ENCODE measurements at regions not wholly inside any gene's neighbourhood (a gene's known extent, or its start where the extent isn't known, plus 50 kb on each side); places are given as distances from the start of the nearest gene placed in this dataset.
A peak's percentile ranks its signal among the peaks of the same experiment; 100 is the strongest.
"Not testable (repeated sequence)": the region's sequence is repeated elsewhere in the genome, so short reads cannot be mapped to it uniquely, and the experiment has no call there.

- DNase-seq (ENCODE audit: low read depth): no peak
Observed at GRCh38 chr5:152608458-152608857, 203.4 kb upstream of the NMUR2 start.

- DNase-seq (ENCODE audit: low read depth): no peak
Observed at GRCh38 chr5:152619756-152620155, 214.7 kb upstream of the NMUR2 start.

- DNase-seq (ENCODE audit: low read depth): no peak
Observed at GRCh38 chr5:152622628-152623027, 217.5 kb upstream of the NMUR2 start.

GRCh38 chr5:152623951-152624350 is 218.9 kb upstream of the NMUR2 start:
- no peak for DNase-seq (ENCODE audit: low read depth)

- DNase-seq (ENCODE audit: low read depth): no peak
Observed at GRCh38 chr5:152625696-152626095, 220.6 kb upstream of the NMUR2 start.

- DNase-seq (ENCODE audit: low read depth): no peak
Observed at GRCh38 chr5:152631221-152631620, 226.1 kb upstream of the NMUR2 start.

- no peak for DNase-seq (ENCODE audit: low read depth)
Observed at GRCh38 chr5:152632360-152632759, 227.3 kb upstream of the NMUR2 start.

GRCh38 chr5:152634586-152634985 is 229.5 kb upstream of the NMUR2 start:
- no peak for DNase-seq (ENCODE audit: low read depth)

- no peak for DNase-seq (ENCODE audit: low read depth)
Observed at GRCh38 chr5:152638996-152639552, 234.0 kb upstream of the NMUR2 start.

GRCh38 chr5:152641970-152642805 is 237.1 kb upstream of the NMUR2 start:
- DNase-seq (ENCODE audit: low read depth): no peak

GRCh38 chr5:152642880-152643279 is 237.8 kb upstream of the NMUR2 start:
- no peak for DNase-seq (ENCODE audit: low read depth)

- DNase-seq (ENCODE audit: low read depth): no peak
Observed at GRCh38 chr5:152644029-152644728, 239.1 kb upstream of the NMUR2 start.

GRCh38 chr5:152649609-152650008 is 244.5 kb upstream of the NMUR2 start:
- DNase-seq (ENCODE audit: low read depth): no peak

GRCh38 chr5:152650413-152650812 is 245.3 kb upstream of the NMUR2 start:
- DNase-seq (ENCODE audit: low read depth): no peak

GRCh38 chr5:152659470-152659869 is 254.4 kb upstream of the NMUR2 start:
- DNase-seq (ENCODE audit: low read depth): not testable (repeated sequence)

GRCh38 chr5:152673601-152674000 is 268.5 kb upstream of the NMUR2 start:
- DNase-seq (ENCODE audit: low read depth): no peak

GRCh38 chr5:152674403-152674802 is 269.3 kb upstream of the NMUR2 start:
- DNase-seq (ENCODE audit: low read depth): no peak

- DNase-seq (ENCODE audit: low read depth): no peak
Observed at GRCh38 chr5:152676196-152676595, 271.1 kb upstream of the NMUR2 start.

GRCh38 chr5:152683205-152683604 is 278.1 kb upstream of the NMUR2 start:
- no peak for DNase-seq (ENCODE audit: low read depth)

GRCh38 chr5:152686931-152687330 is 281.9 kb upstream of the NMUR2 start:
- no peak for DNase-seq (ENCODE audit: low read depth)

- DNase-seq (ENCODE audit: low read depth): peak; percentile 66
Observed at GRCh38 chr5:152688561-152689249, 283.6 kb upstream of the NMUR2 start.

GRCh38 chr5:152689250-152689711 is 284.2 kb upstream of the NMUR2 start:
- no peak for DNase-seq (ENCODE audit: low read depth)

All from HS-5 (cell line).